ENCODE measurements at regions not wholly inside any gene's neighbourhood (a gene's known extent, or its start where the extent isn't known, plus 50 kb on each side); places are given as distances from the start of the nearest gene placed in this dataset.

DNA sequence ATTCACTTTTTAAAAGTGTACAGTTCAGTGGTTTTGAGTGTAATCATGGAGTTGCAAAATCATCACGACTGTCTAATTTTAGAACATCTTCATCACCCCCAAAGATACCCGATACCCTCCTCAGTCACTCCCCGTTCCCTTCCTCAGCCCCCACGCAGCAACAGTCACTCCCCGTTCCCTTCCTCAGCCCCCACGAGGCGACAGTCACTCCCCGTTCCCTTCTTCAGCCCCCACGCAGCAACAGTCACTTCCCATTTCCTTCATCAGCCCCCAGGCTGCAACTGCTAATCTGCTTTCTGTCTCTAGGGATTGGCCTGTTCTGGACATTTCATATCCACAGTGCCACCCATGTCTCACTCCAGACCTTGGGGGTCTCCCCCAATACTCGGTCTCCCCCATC, 161.6 kb upstream of the PPP2R2D start:
- H3K4me3 Mint-ChIP-seq = no peak overlapping the region
- peaks cover under 1% of the 10 kb centered on the region; the same call in 1 of the 2 replicates for H3K27me3 Mint-ChIP-seq (ENCODE audit: insufficient read depth)
- H3K4me1 Mint-ChIP-seq (ENCODE audit: low read depth) = no peaks in the 10 kb centered on the region
- no peaks in the 10 kb centered on the region for H3K36me3 Mint-ChIP-seq (ENCODE audit: low read depth)
- no peak for TF ChIP-seq CTCF (IDR thresholded peaks at IDR 0.05)
- DNase-seq = no peak
- H3K9me3 Mint-ChIP-seq = peaks cover 36% of the 10 kb centered on the region
- no peak overlapping the region for H3K27ac Mint-ChIP-seq

DNA sequence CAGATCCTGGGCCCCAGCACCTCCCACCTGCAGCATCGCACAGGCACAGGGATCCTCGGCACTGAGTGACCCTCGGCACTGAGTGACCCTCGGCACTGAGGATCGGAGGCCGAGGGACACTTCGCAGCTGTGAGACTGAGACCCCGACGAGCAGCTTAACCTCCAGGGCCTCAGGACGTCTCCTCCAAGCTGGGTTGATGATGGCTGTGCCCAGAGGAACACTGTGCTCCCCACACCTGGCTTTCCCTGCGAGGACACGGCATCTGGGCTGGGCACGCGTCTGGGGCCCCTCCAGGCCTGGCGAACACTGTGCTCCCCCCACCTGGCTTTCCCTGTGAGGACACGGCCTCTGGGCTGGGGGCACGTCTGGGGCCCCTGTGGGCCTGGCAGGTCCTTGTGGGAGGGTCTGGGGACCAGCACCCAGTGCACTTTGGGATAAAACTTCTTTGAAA, 158.3 kb upstream of the PPP2R2D start:
- peaks cover 6% of the 10 kb centered on the region for H3K27me3 Mint-ChIP-seq (ENCODE audit: insufficient read depth)
- H3K27ac Mint-ChIP-seq = no peak overlapping the region
- DNase-seq = no peak
- H3K9me3 Mint-ChIP-seq = peaks cover 42% of the 10 kb centered on the region
- no peak for TF ChIP-seq CTCF (IDR thresholded peaks at IDR 0.05)
- no peaks in the 10 kb centered on the region for H3K36me3 Mint-ChIP-seq (ENCODE audit: low read depth)
- H3K4me1 Mint-ChIP-seq (ENCODE audit: low read depth) = no peaks in the 10 kb centered on the region
- H3K4me3 Mint-ChIP-seq = no peak overlapping the region

GRCh38 chr10:131743190-131744151, 157.3 kb upstream of the PPP2R2D start:
- Mint-ChIP-seq H3K4me1 (ENCODE audit: low read depth) (no peaks in the 10 kb centered on the region), H3K27ac (no peak overlapping the region), H3K27me3 (ENCODE audit: insufficient read depth) (peaks cover 6% of the 10 kb centered on the region), H3K9me3 (peaks cover 44% of the 10 kb centered on the region), H3K36me3 (ENCODE audit: low read depth) (no peaks in the 10 kb centered on the region), H3K4me3 (no peak overlapping the region)
- no peak for TF ChIP-seq CTCF (IDR thresholded peaks at IDR 0.05)
- no peak for DNase-seq

DNA sequence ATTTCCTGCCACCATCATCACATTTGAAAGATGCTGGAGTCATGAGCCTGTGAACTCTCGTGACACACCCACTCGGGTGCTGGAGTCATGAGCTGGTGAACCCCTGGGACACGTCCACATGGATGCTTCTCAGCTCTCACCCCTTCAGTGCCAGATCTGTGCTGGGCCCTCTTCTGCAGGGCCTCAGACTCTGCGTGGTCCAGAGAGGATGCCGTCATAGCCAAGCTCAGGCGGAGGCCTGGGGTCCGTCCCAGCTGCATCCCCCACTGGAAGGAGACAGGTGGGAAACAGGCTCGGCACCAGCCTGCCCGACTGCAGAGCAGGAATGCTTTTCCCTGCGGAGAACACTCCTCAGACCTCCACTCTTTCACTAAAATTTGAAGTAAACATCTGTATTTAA, 156.5 kb upstream of the PPP2R2D start:
- no peak for TF ChIP-seq CTCF (IDR thresholded peaks at IDR 0.05)
- no peaks in the 10 kb centered on the region for H3K36me3 Mint-ChIP-seq (ENCODE audit: low read depth)
- H3K27ac Mint-ChIP-seq = no peak overlapping the region
- no peak overlapping the region for H3K4me3 Mint-ChIP-seq
- H3K27me3 Mint-ChIP-seq (ENCODE audit: insufficient read depth) = peaks cover 6% of the 10 kb centered on the region
- DNase-seq = no peak
- H3K9me3 Mint-ChIP-seq = peaks cover 46% of the 10 kb centered on the region
- no peaks in the 10 kb centered on the region for H3K4me1 Mint-ChIP-seq (ENCODE audit: low read depth)

DNA sequence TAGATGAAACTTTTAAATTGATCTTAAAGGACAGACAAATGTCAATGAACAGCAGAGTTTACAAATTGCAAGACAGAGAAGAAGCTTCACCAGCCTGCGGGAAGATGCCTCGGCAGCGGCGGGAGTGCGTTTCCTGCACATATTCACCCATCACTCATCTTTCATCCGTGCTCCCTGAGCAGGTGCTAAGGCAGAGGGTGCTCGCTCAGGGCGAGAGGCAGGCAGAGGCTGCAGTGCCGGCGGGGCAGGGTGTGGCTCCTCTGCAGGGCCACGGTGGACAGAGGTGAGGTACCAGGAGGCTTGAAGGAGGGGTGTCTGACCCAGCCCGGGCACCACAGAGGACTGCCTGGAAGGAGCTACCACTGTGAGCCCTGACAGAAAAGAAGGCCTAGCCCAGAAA, 155.2 kb upstream of the PPP2R2D start:
- DNase-seq = no peak
- Mint-ChIP-seq H3K9me3 (peaks cover 34% of the 10 kb centered on the region), H3K4me1 (ENCODE audit: low read depth) (no peaks in the 10 kb centered on the region), H3K4me3 (no peak overlapping the region), H3K36me3 (ENCODE audit: low read depth) (no peaks in the 10 kb centered on the region), H3K27me3 (ENCODE audit: insufficient read depth) (peaks cover 6% of the 10 kb centered on the region), H3K27ac (no peak overlapping the region)
- no peak for TF ChIP-seq CTCF (IDR thresholded peaks at IDR 0.05)
